ENCODE measurements at regions not wholly inside any gene's neighbourhood (a gene's known extent, or its start where the extent isn't known, plus 50 kb on each side); places are given as distances from the start of the nearest gene placed in this dataset.

DNA sequence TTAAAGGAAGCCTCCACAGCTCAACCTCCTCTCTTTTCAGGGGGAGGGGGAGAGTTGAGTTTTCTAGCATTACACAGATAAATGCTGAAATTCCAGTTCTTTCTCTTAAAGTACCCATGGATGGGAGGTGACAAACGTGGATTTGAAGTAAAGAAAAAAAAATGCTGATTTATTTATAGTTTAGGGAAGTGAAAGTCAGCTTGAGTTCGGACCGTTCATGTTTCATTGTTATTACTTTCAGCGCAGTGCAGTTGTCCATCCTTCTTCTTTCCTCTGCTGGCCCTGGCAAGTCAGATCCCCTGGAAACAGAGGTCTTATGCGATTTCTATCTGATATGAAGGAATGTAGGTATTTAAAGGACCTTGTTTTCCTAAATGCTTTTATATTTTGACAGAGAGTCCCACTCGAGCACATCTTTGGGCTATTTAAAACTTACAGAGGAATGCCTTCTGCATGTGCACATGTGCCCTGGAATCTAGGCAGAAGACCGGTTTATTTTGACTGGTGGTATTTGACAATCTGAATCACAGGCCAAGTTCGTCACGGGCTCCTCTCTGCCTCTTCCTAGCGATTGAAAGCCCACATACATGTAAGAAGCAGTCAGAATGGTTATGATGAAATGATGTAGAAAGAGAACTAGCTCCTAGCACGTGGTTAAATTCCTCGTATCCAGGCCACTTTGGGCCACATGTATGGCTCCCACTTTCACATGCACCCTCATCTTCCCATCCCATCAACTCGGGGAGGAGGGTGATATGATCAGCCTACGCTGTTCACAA lies 385.2 kb upstream of the KLF4 start:
- peaks cover 13% of the 10 kb centered on the region for H3K27me3 Mint-ChIP-seq (ENCODE audit: low read depth, poor library complexity)
- DNase-seq = no peak
- TF ChIP-seq CTCF (IDR thresholded peaks at IDR 0.05) = no peak
- no peaks in the 10 kb centered on the region for H3K36me3 Mint-ChIP-seq (ENCODE audit: low read depth)
- no peak overlapping the region for H3K4me3 Mint-ChIP-seq
- no peaks in the 10 kb centered on the region for H3K4me1 Mint-ChIP-seq
- no peak overlapping the region for H3K27ac Mint-ChIP-seq
- H3K9me3 Mint-ChIP-seq = no peaks in the 10 kb centered on the region

- no peak for TF ChIP-seq CTCF (IDR thresholded peaks at IDR 0.05)
- Mint-ChIP-seq H3K9me3 (no peaks in the 10 kb centered on the region), H3K27ac (no peak overlapping the region), H3K4me1 (no peaks in the 10 kb centered on the region), H3K36me3 (ENCODE audit: low read depth) (no peaks in the 10 kb centered on the region), H3K4me3 (no peak overlapping the region), H3K27me3 (ENCODE audit: low read depth, poor library complexity) (peaks cover 13% of the 10 kb centered on the region)
- DNase-seq = no peak
Observed at GRCh38 chr9:107874137-107874536, 384.6 kb upstream of the KLF4 start.

- no peaks in the 10 kb centered on the region for H3K9me3 Mint-ChIP-seq
- TF ChIP-seq CTCF (IDR thresholded peaks at IDR 0.05) = no peak
- DNase-seq = no peak
- no peak overlapping the region for H3K4me3 Mint-ChIP-seq
- no peak overlapping the region for H3K27ac Mint-ChIP-seq
- peaks cover 13% of the 10 kb centered on the region for H3K27me3 Mint-ChIP-seq (ENCODE audit: low read depth, poor library complexity)
- H3K36me3 Mint-ChIP-seq (ENCODE audit: low read depth) = no peaks in the 10 kb centered on the region
- H3K4me1 Mint-ChIP-seq = no peaks in the 10 kb centered on the region
Observed at GRCh38 chr9:107872457-107873192, 383.1 kb upstream of the KLF4 start.

DNA sequence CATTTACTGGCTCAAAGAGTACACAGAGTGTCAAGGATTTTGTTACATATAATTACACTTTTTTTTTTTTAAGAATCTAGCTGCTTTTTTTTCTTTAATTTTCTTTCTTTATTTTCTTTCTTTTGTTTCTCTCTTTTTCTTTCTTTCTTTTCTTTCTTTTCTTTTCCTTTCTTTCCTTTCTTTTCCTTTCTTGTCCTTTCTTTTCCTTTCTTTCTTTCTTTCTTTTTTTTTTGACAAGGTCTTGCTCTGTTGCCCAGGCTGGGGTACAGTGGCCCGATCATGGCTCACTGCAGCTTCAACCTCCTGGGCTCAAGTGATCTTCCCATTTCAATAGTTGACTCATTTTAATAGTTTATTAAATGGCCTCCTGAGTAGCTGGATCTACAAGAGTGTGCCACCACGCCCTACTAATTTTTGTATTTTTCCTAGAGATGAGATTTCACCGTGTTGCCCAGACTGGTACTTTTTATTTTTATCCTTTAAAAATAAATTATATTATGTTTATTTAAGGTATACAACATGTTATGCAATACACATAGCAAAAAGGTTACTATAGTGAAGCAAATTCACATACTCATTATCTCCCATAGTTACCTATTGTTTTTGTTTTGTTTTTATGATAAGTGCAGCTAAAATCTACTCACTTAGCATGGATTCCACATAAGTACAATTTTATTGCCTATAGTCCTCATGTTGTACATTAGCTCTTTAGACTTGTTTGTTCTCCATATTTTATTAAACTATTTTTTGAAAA lies 381.5 kb upstream of the KLF4 start:
- H3K27me3 Mint-ChIP-seq (ENCODE audit: low read depth, poor library complexity) = peaks cover 10% of the 10 kb centered on the region
- no peak for TF ChIP-seq CTCF (IDR thresholded peaks at IDR 0.05)
- DNase-seq = no peak
- no peaks in the 10 kb centered on the region for H3K4me1 Mint-ChIP-seq
- H3K27ac Mint-ChIP-seq = peak overlapping the region; percentile 31
- no peaks in the 10 kb centered on the region for H3K36me3 Mint-ChIP-seq (ENCODE audit: low read depth)
- no peak overlapping the region for H3K4me3 Mint-ChIP-seq
- no peaks in the 10 kb centered on the region for H3K9me3 Mint-ChIP-seq

GRCh38 chr9:107870221-107870620 lies 380.7 kb upstream of the KLF4 start:
- H3K36me3 Mint-ChIP-seq (ENCODE audit: low read depth) = no peaks in the 10 kb centered on the region
- DNase-seq = no peak
- H3K4me3 Mint-ChIP-seq = no peak overlapping the region
- no peaks in the 10 kb centered on the region for H3K4me1 Mint-ChIP-seq
- H3K9me3 Mint-ChIP-seq = no peaks in the 10 kb centered on the region
- no peak overlapping the region for H3K27ac Mint-ChIP-seq
- H3K27me3 Mint-ChIP-seq (ENCODE audit: low read depth, poor library complexity) = peaks cover 10% of the 10 kb centered on the region
- TF ChIP-seq CTCF (IDR thresholded peaks at IDR 0.05) = no peak

Measured in nephron progenitor cell (in vitro differentiated cells).